WTC11 (cell line): ENCODE measurements at regions not wholly inside any gene's neighbourhood (a gene's known extent, or its start where the extent isn't known, plus 50 kb on each side); places are given as distances from the start of the nearest gene placed in this dataset.
A peak's percentile ranks its signal among the peaks of the same experiment; 100 is the strongest.

Experiments used
- ATAC-seq: fragments of 200-7000 bp; cut with Tn5 transposase; 2 replicates; pipeline ENCODE4 v1.10.0; 2021; ENCODE audit warnings: mild to moderate bottlenecking, moderate library complexity
- CTCF ChIA-PET: fragments of 300-600 bp; sonication (Branson Sonifier 250); formaldehyde crosslinking; loops from one replicate; lab custom pipeline; 2021; ENCODE audit warnings: antibody characterized with exemption; lab: Charles Lee
- POLR2A ChIA-PET: fragments of 350-600 bp; sonication (Branson Sonifier 250); formaldehyde crosslinking; loops from one replicate; lab custom pipeline; 2021; ENCODE audit warnings: antibody characterized with exemption; lab: Charles Lee
- DNase-seq: peaks from one replicate; pipeline ENCODE4 v3.0.0; 2021; ENCODE audit warnings: low spot score
- H3K27ac Mint-ChIP-seq: 2 replicates; pipeline ENCODE4 v1.8.0; 2021; ENCODE audit warnings: mixed read lengths
- H3K27me3 Mint-ChIP-seq: 2 replicates; pipeline ENCODE4 v1.8.0; 2021; ENCODE audit warnings: low read depth, mild to moderate bottlenecking, moderate library complexity, mixed read lengths
- H3K36me3 Mint-ChIP-seq: 2 replicates; pipeline ENCODE4 v1.8.0; 2021; ENCODE audit warnings: mixed read lengths
- H3K4me1 Mint-ChIP-seq: 2 replicates; pipeline ENCODE4 v1.8.0; 2022; ENCODE audit warnings: mixed read lengths
- H3K4me3 Mint-ChIP-seq: 2 replicates; pipeline ENCODE4 v1.8.0; 2021; ENCODE audit warnings: mild to moderate bottlenecking, moderate library complexity, mixed read lengths
- H3K9me3 Mint-ChIP-seq: 2 replicates; pipeline ENCODE4 v1.8.0; 2021; ENCODE audit warnings: mixed read lengths
- CTCF ChIP-seq: fragments of 200-600 bp; IDR thresholded peaks from 2 replicates; pipeline ENCODE4 v1.8.0; 2022; ENCODE audit warnings: antibody characterized with exemption
- E2F1 ChIP-seq: sonication (generic); formaldehyde crosslinking; IDR thresholded peaks from 2 replicates; pipeline ENCODE4 v1.8.0; 2022; ENCODE audit warnings: mild to moderate bottlenecking, missing genetic modification reagents
- FOXJ3 ChIP-seq: sonication (generic); formaldehyde crosslinking; IDR thresholded peaks from 2 replicates; pipeline ENCODE4 v1.9.0; 2021; ENCODE audit warnings: missing genetic modification reagents, mild to moderate bottlenecking, borderline replicate concordance
- GABPB1 ChIP-seq: sonication (generic); formaldehyde crosslinking; IDR thresholded peaks from 2 replicates; pipeline ENCODE4 v1.8.1; 2023; ENCODE audit warnings: mild to moderate bottlenecking, missing genetic modification reagents
- HMGA2 ChIP-seq: fragments of 250-450 bp; sonication (Bioruptor Pico); IDR thresholded peaks from 2 replicates; pipeline ENCODE4 v1.4.0; 2021; ENCODE audit warnings: mild to moderate bottlenecking, moderate library complexity
- MXD4 ChIP-seq: fragments of 250-450 bp; sonication (Bioruptor Pico); IDR thresholded peaks from 2 replicates; pipeline ENCODE4 v1.8.0; 2021; ENCODE audit warnings: mild to moderate bottlenecking, moderate library complexity, borderline replicate concordance
- MYBL2 ChIP-seq: sonication (generic); formaldehyde crosslinking; IDR thresholded peaks from 2 replicates; pipeline ENCODE4 v1.8.1; 2023; ENCODE audit warnings: mild to moderate bottlenecking, moderate library complexity, missing genetic modification reagents
- NFYB ChIP-seq: sonication (generic); formaldehyde crosslinking; conservative IDR thresholded peaks from 2 replicates; pipeline ENCODE4 v1.8.0; 2022; ENCODE audit warnings: low read depth, missing genetic modification reagents
- OVOL2 ChIP-seq: fragments of 250-450 bp; sonication (Bioruptor Pico); IDR thresholded peaks from 2 replicates; pipeline ENCODE4 v1.9.0; 2021; ENCODE audit warnings: mild to moderate bottlenecking, borderline replicate concordance
- RELA ChIP-seq: sonication (generic); formaldehyde crosslinking; IDR thresholded peaks from 2 replicates; pipeline ENCODE4 v1.8.1; 2022; ENCODE audit warnings: missing genetic modification reagents, mild to moderate bottlenecking, borderline replicate concordance
- SMAD4 ChIP-seq: sonication (generic); formaldehyde crosslinking; IDR thresholded peaks from 2 replicates; pipeline ENCODE4 v1.8.0; 2022; ENCODE audit warnings: mild to moderate bottlenecking, missing genetic modification reagents
- USF1 ChIP-seq: sonication (generic); formaldehyde crosslinking; IDR thresholded peaks from 2 replicates; pipeline ENCODE4 v1.8.0; 2022; ENCODE audit warnings: mild to moderate bottlenecking, missing genetic modification reagents
- ZNF121 ChIP-seq: sonication (generic); formaldehyde crosslinking; IDR thresholded peaks from 2 replicates; pipeline ENCODE4 v1.8.0; 2023; ENCODE audit warnings: missing genetic modification reagents
- ZNF512 ChIP-seq: sonication (generic); formaldehyde crosslinking; IDR thresholded peaks from 2 replicates; pipeline ENCODE4 v1.8.1; 2022; ENCODE audit warnings: missing genetic modification reagents, borderline replicate concordance
- TF ChIP-seq, protein P1 (sequence below): sonication (generic); formaldehyde crosslinking; IDR thresholded peaks from 2 replicates; pipeline ENCODE4 v1.8.1; 2022; ENCODE audit warnings: mild to moderate bottlenecking, moderate library complexity, missing genetic modification reagents
- TF ChIP-seq, protein P2 (sequence below): sonication (generic); formaldehyde crosslinking; IDR thresholded peaks from 2 replicates; pipeline ENCODE4 v1.8.1; 2022; ENCODE audit warnings: low read depth, mild to moderate bottlenecking, moderate library complexity, missing genetic modification reagents, borderline replicate concordance
- TF ChIP-seq, protein P3 (sequence below): fragments of 250-450 bp; sonication (Bioruptor Pico); IDR thresholded peaks from 2 replicates; pipeline ENCODE4 v1.9.0; 2021; ENCODE audit warnings: mild to moderate bottlenecking
- TF ChIP-seq, protein P4 (sequence below): sonication (generic); formaldehyde crosslinking; IDR thresholded peaks from 2 replicates; pipeline ENCODE4 v1.8.1; 2022; ENCODE audit warnings: low read depth, missing genetic modification reagents, borderline replicate concordance

DNA sequence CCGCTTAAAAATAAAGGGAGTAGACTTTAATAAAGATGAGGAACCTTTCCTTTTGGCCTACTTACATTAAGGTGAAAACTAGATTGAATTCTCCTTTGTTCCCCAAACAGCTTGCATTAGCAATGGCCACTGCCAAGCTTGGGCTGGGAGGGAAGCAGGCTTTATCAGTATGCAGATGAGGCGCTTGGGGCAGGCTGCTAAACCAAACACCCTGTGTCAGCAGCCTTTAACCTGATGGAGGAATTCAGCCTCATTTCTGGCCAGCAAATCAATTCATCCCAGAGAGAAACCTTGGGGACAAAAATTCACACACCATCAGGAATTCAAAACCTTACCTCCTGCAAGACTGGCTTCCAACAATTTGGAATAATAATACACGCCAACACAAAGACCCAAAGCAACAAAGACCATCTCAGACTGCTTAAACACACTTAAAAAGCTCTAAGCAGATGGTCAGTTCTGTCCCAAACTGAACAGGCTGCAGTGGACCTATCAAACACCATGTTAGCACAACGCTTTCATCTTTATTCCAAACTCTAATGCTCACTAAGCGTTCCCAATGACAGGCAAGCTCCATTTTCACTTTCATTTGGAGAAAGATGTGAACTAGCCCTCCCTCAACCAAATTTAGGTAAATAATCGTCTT is 255.1 kb upstream of the CMC1 start:
- POLR2A ChIA-PET = no interaction called here
- no peaks in the 10 kb centered on the region for H3K9me3 Mint-ChIP-seq
- no peaks in the 10 kb centered on the region for H3K27me3 Mint-ChIP-seq
- TF ChIP-seq, protein P1, sequence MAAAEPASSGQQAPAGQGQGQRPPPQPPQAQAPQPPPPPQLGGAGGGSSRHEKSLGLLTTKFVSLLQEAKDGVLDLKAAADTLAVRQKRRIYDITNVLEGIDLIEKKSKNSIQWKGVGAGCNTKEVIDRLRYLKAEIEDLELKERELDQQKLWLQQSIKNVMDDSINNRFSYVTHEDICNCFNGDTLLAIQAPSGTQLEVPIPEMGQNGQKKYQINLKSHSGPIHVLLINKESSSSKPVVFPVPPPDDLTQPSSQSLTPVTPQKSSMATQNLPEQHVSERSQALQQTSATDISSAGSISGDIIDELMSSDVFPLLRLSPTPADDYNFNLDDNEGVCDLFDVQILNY (CRISPR knock-in tag) = no peak
- TF ChIP-seq ZNF121 (no peak), SMAD4 (CRISPR knock-in tag) (no peak)
- TF ChIP-seq, protein P2, sequence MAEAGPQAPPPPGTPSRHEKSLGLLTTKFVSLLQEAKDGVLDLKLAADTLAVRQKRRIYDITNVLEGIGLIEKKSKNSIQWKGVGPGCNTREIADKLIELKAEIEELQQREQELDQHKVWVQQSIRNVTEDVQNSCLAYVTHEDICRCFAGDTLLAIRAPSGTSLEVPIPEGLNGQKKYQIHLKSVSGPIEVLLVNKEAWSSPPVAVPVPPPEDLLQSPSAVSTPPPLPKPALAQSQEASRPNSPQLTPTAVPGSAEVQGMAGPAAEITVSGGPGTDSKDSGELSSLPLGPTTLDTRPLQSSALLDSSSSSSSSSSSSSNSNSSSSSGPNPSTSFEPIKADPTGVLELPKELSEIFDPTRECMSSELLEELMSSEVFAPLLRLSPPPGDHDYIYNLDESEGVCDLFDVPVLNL (CRISPR knock-in tag) = no peak
- TF ChIP-seq, all 79 proteins: peak for 0
- DNase-seq (peak; percentile 64), ATAC-seq (peak; percentile 99)
- Mint-ChIP-seq H3K4me1 (peaks cover 29% of the 10 kb centered on the region), H3K27ac (peak overlapping the region; percentile 93), H3K36me3 (no peaks in the 10 kb centered on the region), H3K4me3 (no peak overlapping the region)
- CTCF ChIA-PET = no interaction called here

DNA sequence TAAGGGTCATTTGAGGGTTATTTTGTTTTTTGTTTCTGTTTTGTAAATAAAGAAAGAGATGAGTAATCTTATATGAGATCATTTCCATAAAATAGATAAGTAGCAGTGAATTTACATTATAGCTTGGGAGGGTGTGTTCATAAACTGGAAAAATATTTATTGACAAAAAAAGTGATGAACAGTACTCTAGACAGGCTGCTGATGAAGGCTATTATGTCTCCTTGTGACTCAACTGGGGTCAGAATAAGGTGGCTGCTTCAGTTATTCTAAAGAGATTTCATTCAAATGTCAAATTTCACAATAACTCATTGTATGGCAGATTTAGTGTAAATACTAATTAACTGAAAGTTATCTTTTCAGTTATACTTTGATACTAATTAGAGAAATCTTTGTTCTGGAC is 251.1 kb upstream of the CMC1 start:
- Mint-ChIP-seq H3K4me3 (no peak overlapping the region), H3K27ac (no peak overlapping the region), H3K4me1 (peaks cover 28% of the 10 kb centered on the region), H3K9me3 (no peaks in the 10 kb centered on the region), H3K27me3 (no peaks in the 10 kb centered on the region), H3K36me3 (no peaks in the 10 kb centered on the region)
- POLR2A ChIA-PET = no interaction called here
- ATAC-seq (no peak), DNase-seq (no peak)
- TF ChIP-seq USF1 (CRISPR knock-in tag) = no peak
- CTCF ChIA-PET = no interaction called here

GRCh38 chr3:27990837-27991236 is 250.6 kb upstream of the CMC1 start:
- Mint-ChIP-seq H3K27me3 (no peaks in the 10 kb centered on the region), H3K9me3 (no peaks in the 10 kb centered on the region), H3K4me1 (peaks cover 23% of the 10 kb centered on the region), H3K27ac (no peak overlapping the region), H3K4me3 (no peak overlapping the region), H3K36me3 (peaks cover 3% of the 10 kb centered on the region; the same call in 1 of the 2 replicates)
- ChIA-PET CTCF (no interaction called here), POLR2A (no interaction called here)
- ATAC-seq (no peak), DNase-seq (no peak)
- TF ChIP-seq HMGA2 (CRISPR knock-in tag) (no peak), USF1 (CRISPR knock-in tag) (no peak), E2F1 (CRISPR knock-in tag) (no peak), GABPB1 (CRISPR knock-in tag) (no peak), RELA (CRISPR knock-in tag) (no peak), MYBL2 (CRISPR knock-in tag) (no peak), NFYB (CRISPR knock-in tag) (no peak), FOXJ3 (no peak), MXD4 (CRISPR knock-in tag) (no peak), ZNF512 (CRISPR knock-in tag) (no peak), CTCF (no peak), OVOL2 (CRISPR knock-in tag) (no peak)
- TF ChIP-seq, protein P3, sequence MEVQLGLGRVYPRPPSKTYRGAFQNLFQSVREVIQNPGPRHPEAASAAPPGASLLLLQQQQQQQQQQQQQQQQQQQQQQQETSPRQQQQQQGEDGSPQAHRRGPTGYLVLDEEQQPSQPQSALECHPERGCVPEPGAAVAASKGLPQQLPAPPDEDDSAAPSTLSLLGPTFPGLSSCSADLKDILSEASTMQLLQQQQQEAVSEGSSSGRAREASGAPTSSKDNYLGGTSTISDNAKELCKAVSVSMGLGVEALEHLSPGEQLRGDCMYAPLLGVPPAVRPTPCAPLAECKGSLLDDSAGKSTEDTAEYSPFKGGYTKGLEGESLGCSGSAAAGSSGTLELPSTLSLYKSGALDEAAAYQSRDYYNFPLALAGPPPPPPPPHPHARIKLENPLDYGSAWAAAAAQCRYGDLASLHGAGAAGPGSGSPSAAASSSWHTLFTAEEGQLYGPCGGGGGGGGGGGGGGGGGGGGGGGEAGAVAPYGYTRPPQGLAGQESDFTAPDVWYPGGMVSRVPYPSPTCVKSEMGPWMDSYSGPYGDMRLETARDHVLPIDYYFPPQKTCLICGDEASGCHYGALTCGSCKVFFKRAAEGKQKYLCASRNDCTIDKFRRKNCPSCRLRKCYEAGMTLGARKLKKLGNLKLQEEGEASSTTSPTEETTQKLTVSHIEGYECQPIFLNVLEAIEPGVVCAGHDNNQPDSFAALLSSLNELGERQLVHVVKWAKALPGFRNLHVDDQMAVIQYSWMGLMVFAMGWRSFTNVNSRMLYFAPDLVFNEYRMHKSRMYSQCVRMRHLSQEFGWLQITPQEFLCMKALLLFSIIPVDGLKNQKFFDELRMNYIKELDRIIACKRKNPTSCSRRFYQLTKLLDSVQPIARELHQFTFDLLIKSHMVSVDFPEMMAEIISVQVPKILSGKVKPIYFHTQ (CRISPR knock-in tag) = no peak
- TF ChIP-seq, protein P4, sequence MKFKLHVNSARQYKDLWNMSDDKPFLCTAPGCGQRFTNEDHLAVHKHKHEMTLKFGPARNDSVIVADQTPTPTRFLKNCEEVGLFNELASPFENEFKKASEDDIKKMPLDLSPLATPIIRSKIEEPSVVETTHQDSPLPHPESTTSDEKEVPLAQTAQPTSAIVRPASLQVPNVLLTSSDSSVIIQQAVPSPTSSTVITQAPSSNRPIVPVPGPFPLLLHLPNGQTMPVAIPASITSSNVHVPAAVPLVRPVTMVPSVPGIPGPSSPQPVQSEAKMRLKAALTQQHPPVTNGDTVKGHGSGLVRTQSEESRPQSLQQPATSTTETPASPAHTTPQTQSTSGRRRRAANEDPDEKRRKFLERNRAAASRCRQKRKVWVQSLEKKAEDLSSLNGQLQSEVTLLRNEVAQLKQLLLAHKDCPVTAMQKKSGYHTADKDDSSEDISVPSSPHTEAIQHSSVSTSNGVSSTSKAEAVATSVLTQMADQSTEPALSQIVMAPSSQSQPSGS = no peak
